GM19351 (cell line): ENCODE measurements at regions not wholly inside any gene's neighbourhood (a gene's known extent, or its start where the extent isn't known, plus 50 kb on each side); places are given as distances from the start of the nearest gene placed in this dataset.
"Not testable (repeated sequence)": the region's sequence is repeated elsewhere in the genome, so short reads cannot be mapped to it uniquely, and the experiment has no call there.

Experiments
- ATAC-seq: cut with Tn5 transposase; IDR thresholded peaks from one replicate; pipeline ENCODE4 v1.9.1; 2021; ENCODE audit warnings: mild to moderate bottlenecking, moderate library complexity; ENCODE audit not compliant: unreplicated experiment

- no peak for ATAC-seq
These were observed 146.5 kb downstream of the MAIP1 start for GRCh38 chr2:200101922-200102321.

GRCh38 chr2:200102971-200103370 lies 147.6 kb downstream of the MAIP1 start:
- no peak for ATAC-seq

- ATAC-seq: no peak
These were observed 148.6 kb downstream of the MAIP1 start for GRCh38 chr2:200104015-200104414.

GRCh38 chr2:200107514-200108217 lies 152.3 kb downstream of the MAIP1 start:
- no peak for ATAC-seq

DNA sequence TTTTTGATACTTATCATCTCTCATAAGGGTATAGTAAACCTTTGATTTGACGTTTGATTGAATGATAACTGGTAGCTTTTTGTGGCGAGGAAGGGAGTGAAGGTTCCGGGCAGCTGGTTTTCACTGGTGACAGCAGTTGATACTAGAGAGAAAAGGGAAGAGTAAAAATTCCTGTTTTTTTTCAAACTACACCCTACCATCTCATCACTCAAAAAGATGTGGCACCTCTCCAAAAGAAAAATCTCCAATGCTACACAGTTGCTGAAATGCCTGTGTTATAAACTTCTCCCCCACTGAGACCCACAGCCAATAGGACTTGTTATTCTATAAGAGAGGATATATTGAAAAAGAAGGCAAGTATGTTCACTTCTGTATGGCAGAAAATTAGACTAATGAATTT lies 154.0 kb downstream of the MAIP1 start:
- ATAC-seq: no peak

- ATAC-seq: no peak
These were observed 155.0 kb downstream of the MAIP1 start for GRCh38 chr2:200110381-200110780.

DNA sequence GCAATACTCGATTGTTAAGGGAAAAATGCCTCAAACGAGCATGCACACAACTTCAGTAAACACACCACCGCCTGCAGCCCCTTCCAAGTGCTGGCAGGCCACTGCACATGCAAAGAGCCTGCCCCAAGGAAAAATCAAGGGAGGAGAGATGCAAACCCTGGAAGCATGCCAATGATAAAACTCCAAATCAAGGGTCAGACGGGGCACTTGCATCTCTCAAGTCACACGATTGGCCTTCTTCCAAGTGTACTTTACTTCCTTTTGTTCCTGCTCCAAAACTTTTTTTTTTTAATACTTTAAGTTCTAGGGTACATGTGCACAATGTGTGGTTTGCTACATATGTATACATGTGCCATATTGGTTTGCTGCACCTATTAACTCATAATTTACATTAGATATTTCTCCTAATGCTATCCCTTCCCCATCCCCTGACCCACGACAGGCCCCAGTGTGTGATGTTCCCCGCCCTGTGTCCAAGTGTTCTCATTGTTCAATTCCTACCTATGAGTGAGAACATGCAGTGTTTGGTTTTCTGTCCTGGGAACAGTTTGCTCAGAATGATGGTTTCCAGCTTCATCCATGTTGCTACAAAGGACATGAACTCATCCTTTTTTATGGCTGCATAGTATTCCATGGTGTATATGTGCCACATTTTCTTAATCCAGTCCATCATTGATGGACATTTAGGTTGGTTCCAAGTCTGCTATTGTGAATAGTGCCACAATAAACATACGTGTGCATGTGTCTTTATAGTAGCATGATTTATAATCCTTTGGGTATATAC lies 157.8 kb downstream of the MAIP1 start:
- ATAC-seq: not testable (repeated sequence)

- ATAC-seq: no peak
These were observed 163.9 kb downstream of the MAIP1 start for GRCh38 chr2:200119236-200119635.

DNA sequence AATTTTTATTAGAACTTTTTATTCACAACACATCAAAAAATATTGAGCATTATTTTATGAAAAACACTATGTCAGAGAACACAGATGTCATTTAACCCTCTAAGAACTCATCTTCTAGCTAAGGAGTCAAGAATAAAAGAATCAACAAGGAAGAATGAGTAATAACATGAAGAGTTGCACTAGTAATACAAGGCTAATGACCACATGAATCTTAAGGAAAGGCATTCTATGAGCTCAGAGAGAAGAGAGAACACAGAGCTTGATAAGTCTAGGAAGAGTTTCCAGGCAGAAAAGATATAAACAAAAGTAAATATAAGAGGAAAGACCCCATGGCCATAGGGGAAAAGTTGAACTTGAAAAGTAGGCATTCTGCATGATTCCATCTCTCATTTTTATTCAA lies 166.5 kb downstream of the MAIP1 start:
- ATAC-seq: no peak

DNA sequence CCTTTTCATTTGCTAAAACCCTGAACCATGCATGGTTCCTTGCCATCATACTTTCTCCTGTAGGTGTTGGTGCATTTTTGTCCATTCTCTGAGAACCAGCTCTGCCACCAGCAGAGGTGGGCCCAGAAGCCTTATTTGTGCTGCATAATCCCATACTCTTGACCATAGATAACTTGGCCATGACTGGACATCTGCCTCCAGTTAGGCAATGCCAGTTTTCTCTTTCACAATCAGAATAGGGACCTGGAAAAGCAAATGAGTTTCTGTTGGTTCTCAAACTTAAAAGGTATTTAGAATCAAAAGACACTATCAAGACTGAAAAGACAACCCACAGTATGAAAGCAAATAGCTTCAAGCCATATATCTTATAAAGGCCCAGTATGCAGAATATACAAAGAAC lies 167.3 kb downstream of the MAIP1 start:
- no peak for ATAC-seq

DNA sequence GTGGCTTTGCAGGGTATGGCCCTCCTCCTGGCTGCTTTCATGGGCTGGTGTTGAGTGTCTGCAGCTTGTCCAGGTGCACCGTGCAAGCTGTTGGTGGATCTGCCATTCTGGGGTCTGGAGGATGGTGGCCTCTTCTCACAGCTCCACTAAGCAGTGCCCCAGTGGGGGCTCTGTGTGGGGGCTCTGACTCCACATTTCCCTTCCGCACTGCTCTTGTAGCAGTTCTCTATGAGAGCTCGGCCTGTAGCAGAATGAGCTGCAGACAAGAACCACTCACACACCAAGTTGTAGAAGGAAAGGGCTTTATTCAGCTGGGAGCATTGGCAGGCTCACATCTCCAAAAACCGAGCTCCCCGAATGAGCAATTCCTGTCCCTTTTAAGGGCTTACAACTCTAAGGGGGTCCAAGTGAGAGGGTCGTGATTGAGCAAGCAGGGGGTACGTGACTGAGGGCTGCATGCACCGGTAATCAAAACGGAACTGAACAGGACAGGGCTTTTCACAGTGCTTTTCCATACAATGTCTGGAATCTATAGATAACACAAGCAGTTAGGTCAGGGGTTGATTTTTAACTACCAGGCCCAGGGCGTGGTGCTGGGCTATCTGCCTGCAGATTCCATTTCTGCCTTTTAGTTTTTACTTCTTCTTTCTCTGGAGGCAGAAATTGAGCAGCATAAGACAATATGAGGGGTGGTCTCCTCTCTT lies 169.4 kb downstream of the MAIP1 start:
- not testable (repeated sequence) for ATAC-seq

GRCh38 chr2:200125444-200126284 lies 170.3 kb downstream of the MAIP1 start:
- no peak for ATAC-seq

GRCh38 chr2:200126285-200126670 lies 170.9 kb downstream of the MAIP1 start:
- not testable (repeated sequence) for ATAC-seq

DNA sequence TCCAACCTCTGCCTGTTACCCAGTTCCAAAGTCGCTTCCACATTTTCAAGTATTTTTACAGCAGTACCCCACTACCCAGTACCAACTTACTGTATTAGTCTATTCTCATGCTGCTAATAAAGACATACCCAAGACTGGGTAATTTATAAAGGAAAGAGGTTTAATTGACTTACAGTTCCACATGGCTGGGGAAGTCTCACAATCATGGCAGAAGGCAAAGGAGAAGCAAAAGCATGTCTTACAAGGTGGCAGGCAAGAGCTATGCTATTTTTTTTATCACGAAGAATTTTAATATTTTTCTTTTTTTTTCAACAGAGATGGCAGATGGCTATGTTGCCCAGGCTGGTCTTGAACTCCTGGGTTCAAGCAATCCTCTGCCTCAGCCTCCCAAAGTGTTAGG lies 171.3 kb downstream of the MAIP1 start:
- not testable (repeated sequence) for ATAC-seq

GRCh38 chr2:200127848-200128247 lies 172.5 kb downstream of the MAIP1 start:
- no peak for ATAC-seq

DNA sequence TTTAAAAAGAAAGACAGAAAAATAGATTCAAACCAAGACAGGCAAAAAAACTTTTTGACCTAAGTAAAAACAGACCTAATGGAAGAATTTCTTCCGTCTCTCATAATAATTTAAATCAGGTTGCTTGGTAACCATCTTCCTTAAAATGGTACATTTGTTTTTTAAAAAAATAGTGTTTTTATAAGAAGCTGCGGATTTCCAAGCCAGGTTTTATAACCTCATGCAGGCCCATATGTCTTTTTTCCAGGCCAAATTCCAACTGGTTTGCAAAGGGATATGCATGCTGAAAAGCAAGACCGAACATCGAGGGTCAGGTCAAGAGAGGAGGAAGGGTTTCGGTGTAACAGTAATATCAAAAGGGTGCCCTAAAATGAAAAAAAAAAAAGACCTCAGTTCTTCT lies 172.9 kb downstream of the MAIP1 start:
- no peak for ATAC-seq

GRCh38 chr2:200129721-200130462 lies 174.5 kb downstream of the MAIP1 start:
- ATAC-seq: no peak

DNA sequence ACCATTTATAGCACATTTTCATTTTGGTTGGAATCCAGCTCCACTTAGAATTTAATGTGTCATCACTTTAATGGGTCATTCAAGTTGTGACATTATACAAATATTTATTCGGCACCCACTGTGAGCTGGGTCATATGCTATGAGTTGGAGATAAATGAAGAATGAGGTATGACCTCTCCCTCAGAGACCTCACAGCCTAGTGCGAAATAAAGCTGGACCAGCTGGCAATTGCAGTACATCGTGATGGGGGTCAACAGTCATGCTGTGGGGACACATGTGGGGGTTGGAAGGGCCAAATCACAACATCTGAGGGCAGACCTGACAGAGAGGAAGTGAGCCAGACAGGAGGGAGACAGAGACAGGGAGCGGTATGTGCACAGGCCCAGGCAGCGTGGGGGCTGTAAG lies 175.4 kb downstream of the MAIP1 start:
- ATAC-seq: no peak

DNA sequence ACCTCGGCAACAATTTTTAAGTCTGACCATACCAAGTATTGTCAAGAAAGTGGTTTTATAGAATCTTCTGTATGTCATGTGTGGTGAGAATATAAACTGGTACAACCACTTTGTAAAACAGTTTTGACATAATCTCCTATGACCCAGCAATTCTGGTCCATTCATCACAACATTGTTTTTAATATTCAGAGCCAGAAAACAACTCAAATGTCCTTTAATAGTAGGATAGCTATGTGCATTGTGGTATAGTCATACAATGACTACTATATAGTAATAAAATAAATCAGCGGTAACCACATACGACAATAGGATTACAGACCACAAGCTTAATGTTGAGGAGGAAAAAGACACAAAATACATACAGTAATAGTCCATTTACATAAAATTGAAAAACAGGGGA lies 175.2 kb upstream of the SPATS2L start:
- ATAC-seq: no peak

DNA sequence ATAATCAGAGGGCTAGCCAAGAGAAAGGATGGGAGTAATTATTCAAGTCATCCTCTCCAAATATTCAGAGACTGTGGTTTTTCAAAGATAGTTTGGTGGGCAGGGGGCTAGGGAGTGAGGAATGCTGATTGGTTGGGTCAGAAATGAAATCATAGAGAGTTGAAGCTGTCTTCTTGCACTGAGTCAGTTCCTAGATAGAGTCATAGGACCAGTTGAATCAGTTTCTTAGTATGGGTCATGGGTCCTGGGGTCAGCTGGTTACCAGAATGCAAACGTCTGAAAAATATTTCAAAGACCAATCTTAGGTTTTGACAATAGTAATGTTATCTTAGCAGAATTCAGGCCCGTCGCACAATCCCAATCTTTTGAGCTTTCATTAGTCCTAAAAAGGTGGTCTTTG lies 171.4 kb upstream of the SPATS2L start:
- no peak for ATAC-seq
